Liver (tissue), 8 donors: ENCODE measurements at regions not wholly inside any gene's neighbourhood (a gene's known extent, or its start where the extent isn't known, plus 50 kb on each side); places are given as distances from the start of the nearest gene placed in this dataset.

Experiments
- DNase-seq: peaks from one replicate; pipeline ENCODE4 v3.0.0-alpha.2; 2017; ENCODE audit warnings: low spot score
- H3K27ac ChIP-seq, 2 donors: one replicate each; pipeline ENCODE4 v1.7.0; 2013; ENCODE audit warnings: inconsistent platforms in 2 of 2, low read length in 2 of 2, control low read depth in 1 of 2, low read depth in 1 of 2, mild to moderate bottlenecking in 1 of 2
- H3K27me3 ChIP-seq, 4 donors: one replicate each; pipeline versions ENCODE4 v1.6.1 to v1.7.0; 2013; ENCODE audit warnings: low read length in 3 of 4, inconsistent platforms in 1 of 4, mild to moderate bottlenecking in 1 of 4, moderate library complexity in 1 of 4; ENCODE audit not compliant: control insufficient read depth in 4 of 4, insufficient read depth in 4 of 4
- H3K36me3 ChIP-seq, 4 donors: one replicate each; pipeline versions ENCODE4 v1.6.1 to v1.7.0; 2013; ENCODE audit warnings: low read length in 3 of 4, mild to moderate bottlenecking in 3 of 4, low read depth in 1 of 4, moderate library complexity in 1 of 4; ENCODE audit not compliant: control insufficient read depth in 4 of 4, insufficient read depth in 3 of 4
- H3K4me1 ChIP-seq, 4 donors: one replicate each; pipeline versions ENCODE4 v1.6.1 to v1.7.0; 2013; ENCODE audit warnings: low read length in 3 of 4, mild to moderate bottlenecking in 3 of 4, moderate library complexity in 1 of 4; ENCODE audit not compliant: control insufficient read depth in 4 of 4, insufficient read depth in 4 of 4
- H3K4me3 ChIP-seq, 3 donors: one replicate each; pipeline versions ENCODE4 v1.6.1 to v1.7.0; 2013; ENCODE audit warnings: low read length in 3 of 3, control low read depth in 1 of 3, low read depth in 1 of 3, mild to moderate bottlenecking in 1 of 3
- H3K9ac ChIP-seq, 2 donors: one replicate each; pipeline ENCODE4 v1.7.0; 2013; ENCODE audit warnings: low read length in 2 of 2, mild to moderate bottlenecking in 2 of 2, moderate library complexity in 2 of 2, control low read depth in 1 of 2, low read depth in 1 of 2
- H3K9me3 ChIP-seq, 4 donors: one replicate each; pipeline versions ENCODE4 v1.6.1 to v1.7.0; 2013; ENCODE audit warnings: low read length in 3 of 4; ENCODE audit not compliant: control insufficient read depth in 4 of 4
- CTCF ChIP-seq: fragments of 150-350 bp; IDR thresholded peaks from 2 replicates; pipeline ENCODE4 v1.5.1; 2017; ENCODE audit warnings: improper control_type of control experiment, low read depth, low read length; ENCODE audit not compliant: missing input control
- EGR1 ChIP-seq, 2 donors: IDR thresholded peaks; 2 replicates each; pipeline ENCODE4 v1.6.1; 2016 to 2018; ENCODE audit warnings: antibody characterized with exemption in 2 of 2, low read depth in 2 of 2
- FOXA1 ChIP-seq: IDR thresholded peaks from 2 replicates; pipeline ENCODE4 v1.6.1; 2016; ENCODE audit warnings: antibody characterized with exemption
- FOXA2 ChIP-seq: IDR thresholded peaks from 2 replicates; pipeline ENCODE4 v1.6.1; 2016; ENCODE audit warnings: antibody characterized with exemption
- GABPA ChIP-seq, 2 donors: IDR thresholded peaks in 1 of 2; conservative IDR thresholded peaks in 1 of 2; 2 replicates each; pipeline ENCODE4 v1.6.1; 2016; ENCODE audit warnings: antibody characterized with exemption in 2 of 2, mild to moderate bottlenecking in 1 of 2, moderate library complexity in 1 of 2
- HNF4A ChIP-seq, 2 donors: conservative IDR thresholded peaks; 2 replicates each; pipeline ENCODE4 v1.6.1; 2016; ENCODE audit warnings: antibody characterized with exemption in 2 of 2, mild to moderate bottlenecking in 2 of 2
- HNF4G ChIP-seq: IDR thresholded peaks from 2 replicates; pipeline ENCODE4 v1.6.1; 2016; ENCODE audit warnings: antibody characterized with exemption
- JUND ChIP-seq, 2 donors: IDR thresholded peaks; 2 replicates each; pipeline ENCODE4 v1.6.1; 2016; ENCODE audit warnings: antibody characterized with exemption in 2 of 2
- NR2F2 ChIP-seq: IDR thresholded peaks from 2 replicates; pipeline ENCODE4 v1.6.1; 2016; ENCODE audit warnings: antibody characterized with exemption
- RAD21 ChIP-seq, 2 donors: IDR thresholded peaks; 2 replicates each; pipeline ENCODE4 v1.6.1; 2016; ENCODE audit warnings: antibody characterized with exemption in 2 of 2, mild to moderate bottlenecking in 2 of 2
- REST ChIP-seq: IDR thresholded peaks from 2 replicates; pipeline ENCODE4 v1.6.1; 2016; ENCODE audit warnings: antibody characterized with exemption, mild to moderate bottlenecking
- RXRA ChIP-seq, 2 donors: IDR thresholded peaks; 2 replicates each; pipeline ENCODE4 v1.6.1; 2017 to 2018; ENCODE audit warnings: antibody characterized with exemption in 2 of 2, mild to moderate bottlenecking in 1 of 2
- SP1 ChIP-seq: IDR thresholded peaks from 2 replicates; pipeline ENCODE4 v1.6.1; 2018; ENCODE audit warnings: antibody characterized with exemption, mild to moderate bottlenecking
- TAF1 ChIP-seq: conservative IDR thresholded peaks from 2 replicates; pipeline ENCODE4 v1.6.1; 2016; ENCODE audit warnings: antibody characterized with exemption, mild to moderate bottlenecking
- YY1 ChIP-seq: IDR thresholded peaks from 2 replicates; pipeline ENCODE4 v1.6.1; 2016; ENCODE audit warnings: antibody characterized with exemption, mild to moderate bottlenecking
- ZBTB33 ChIP-seq: IDR thresholded peaks from 2 replicates; pipeline ENCODE4 v1.6.1; 2016; ENCODE audit warnings: antibody characterized with exemption
- WGBS: extraction: QIAGEN DNeasy Blood & Tissue Kit; methylation state at CpG from one replicate; pipeline ENCODE4 v1.1.7; 2013; 5-methylcytosine and 5-hydroxymethylcytosine counted together
- TF ChIP-seq, protein P1 (sequence below): IDR thresholded peaks from 2 replicates; pipeline ENCODE4 v1.6.1; 2016; ENCODE audit warnings: antibody characterized with exemption
- TF ChIP-seq, protein P2 (sequence below): IDR thresholded peaks from 2 replicates; pipeline ENCODE4 v1.6.1; 2016; ENCODE audit warnings: antibody characterized with exemption
- donor health status: healthy.
- donor health status: healthy.
- donor health status: healthy.
- donor health status: healthy.
- donor health status: healthy.

- DNase-seq: no peak
- no peaks in the 10 kb centered on the region for H3K4me1 ChIP-seq
- 84% methylated on average over 4 of the region's 4 CpGs for WGBS
- H3K9ac ChIP-seq: no peak overlapping the region
- H3K27ac ChIP-seq: no peak overlapping the region
- H3K36me3 ChIP-seq: no peaks in the 10 kb centered on the region
- TF ChIP-seq EGR1 (IDR thresholded peaks at IDR 0.05; ENCODE audit: low read depth in 2 of 2): no peak
- TF ChIP-seq JUND (IDR thresholded peaks at IDR 0.05): no peak
- H3K4me3 ChIP-seq: no peak overlapping the region
- no peaks in the 10 kb centered on the region for H3K27me3 ChIP-seq
- no peaks in the 10 kb centered on the region for H3K9me3 ChIP-seq
Measured at GRCh38 chr3:163033652-163034051, 1537.0 kb downstream of the OTOL1 start.

- Histone ChIP-seq H3K9me3 (no peaks in the 10 kb centered on the region), H3K4me3 (no peak overlapping the region), H3K36me3 (no peaks in the 10 kb centered on the region), H3K9ac (no peak overlapping the region), H3K27me3 (no peaks in the 10 kb centered on the region), H3K4me1 (no peaks in the 10 kb centered on the region), H3K27ac (no peak overlapping the region)
- DNase-seq: no peak
- TF ChIP-seq ZBTB33 (no peak), REST (no peak), FOXA1 (no peak), NR2F2 (no peak), HNF4A (conservative IDR thresholded peaks at IDR 0.05) (no peak), CTCF (no peak), YY1 (no peak), FOXA2 (no peak), RAD21 (IDR thresholded peaks at IDR 0.05) (no peak), HNF4G (no peak), SP1 (no peak), TAF1 (no peak), GABPA (IDR thresholded peaks at IDR 0.05 in 1 of 2, conservative IDR thresholded peaks at IDR 0.05 in 1 of 2) (no peak), RXRA (IDR thresholded peaks at IDR 0.05) (no peak), JUND (IDR thresholded peaks at IDR 0.05) (no peak)
- TF ChIP-seq, protein P1, sequence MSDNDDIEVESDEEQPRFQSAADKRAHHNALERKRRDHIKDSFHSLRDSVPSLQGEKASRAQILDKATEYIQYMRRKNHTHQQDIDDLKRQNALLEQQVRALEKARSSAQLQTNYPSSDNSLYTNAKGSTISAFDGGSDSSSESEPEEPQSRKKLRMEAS: no peak
- TF ChIP-seq, protein P2, sequence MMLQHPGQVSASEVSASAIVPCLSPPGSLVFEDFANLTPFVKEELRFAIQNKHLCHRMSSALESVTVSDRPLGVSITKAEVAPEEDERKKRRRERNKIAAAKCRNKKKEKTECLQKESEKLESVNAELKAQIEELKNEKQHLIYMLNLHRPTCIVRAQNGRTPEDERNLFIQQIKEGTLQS: no peak
- WGBS: 54% methylated on average over 3 of the region's 3 CpGs
Measured at GRCh38 chr3:163039636-163040035, 1543.0 kb downstream of the OTOL1 start.
